Hematopoietic multipotent progenitor cell treated with erythropoietin and hydrocortisone succinate and interleukin-3 and kit ligand, for 17 days (in vitro differentiated cells): ENCODE measurements at regions not wholly inside any gene's neighbourhood (a gene's known extent, or its start where the extent isn't known, plus 50 kb on each side); places are given as distances from the start of the nearest gene placed in this dataset.
A peak's percentile ranks its signal among the peaks of the same experiment; 100 is the strongest.
"Not testable (repeated sequence)": the region's sequence is repeated elsewhere in the genome, so short reads cannot be mapped to it uniquely, and the experiment has no call there.

Experiments used
- DNase-seq: peaks from one replicate; pipeline ENCODE4 v3.0.0-alpha.2; 2015; ENCODE audit warnings: low spot score

DNA sequence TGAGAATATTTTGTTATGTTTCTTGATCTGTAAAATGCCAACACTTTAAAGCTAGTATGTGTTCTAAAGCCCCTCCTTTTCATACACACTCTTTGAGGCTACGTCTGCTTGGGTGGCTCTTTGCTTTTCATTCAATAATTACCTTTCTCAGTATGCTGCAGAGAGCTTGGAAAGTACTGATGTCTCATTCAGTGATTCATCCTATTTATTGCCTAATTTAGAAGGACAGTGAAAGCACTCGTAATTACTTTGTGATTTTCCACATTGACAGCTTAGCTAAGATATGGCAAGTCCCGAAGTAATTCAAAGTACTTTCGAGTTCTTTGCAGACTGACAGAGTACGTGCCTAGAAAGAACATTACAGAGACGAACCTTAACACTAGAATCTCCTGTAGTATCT lies 57.2 kb downstream of the BMP15 start:
- DNase-seq = no peak

DNA sequence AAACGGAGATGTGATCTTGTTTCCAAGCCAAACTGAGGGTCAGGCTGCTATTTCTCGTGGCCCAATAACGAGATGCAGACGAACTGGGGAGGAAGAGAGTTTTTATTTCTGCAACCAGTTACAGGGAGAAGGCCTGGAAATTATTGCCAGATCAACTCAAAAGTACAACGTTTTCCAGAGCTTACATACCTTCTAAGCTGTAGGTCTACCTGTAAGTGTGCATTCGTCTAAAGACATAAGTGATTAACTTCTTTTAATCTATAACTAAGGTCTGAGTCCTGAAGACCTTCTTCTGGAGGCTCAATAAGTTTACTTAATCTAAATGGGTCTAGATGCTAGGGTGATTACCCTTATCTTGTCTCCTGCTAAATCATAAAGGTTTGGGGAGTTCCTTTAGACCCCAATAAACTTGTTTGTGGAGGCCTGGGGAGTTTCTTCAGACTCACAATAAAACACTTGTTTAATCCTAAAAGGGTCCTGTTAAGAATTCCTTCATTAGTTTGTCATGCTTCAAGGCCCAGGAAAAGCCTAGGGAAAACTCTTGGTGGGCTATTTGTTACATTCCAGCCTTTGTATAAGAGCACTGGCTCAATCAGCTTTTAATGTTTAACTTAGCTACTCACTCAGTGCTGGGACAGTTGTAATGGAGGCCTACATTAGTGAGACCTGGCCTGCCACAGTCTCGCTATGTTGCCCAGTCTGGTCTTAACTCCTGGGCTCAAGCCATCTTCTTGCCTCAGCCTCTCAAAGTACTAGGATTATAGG lies 58.5 kb downstream of the BMP15 start:
- not testable (repeated sequence) for DNase-seq

DNA sequence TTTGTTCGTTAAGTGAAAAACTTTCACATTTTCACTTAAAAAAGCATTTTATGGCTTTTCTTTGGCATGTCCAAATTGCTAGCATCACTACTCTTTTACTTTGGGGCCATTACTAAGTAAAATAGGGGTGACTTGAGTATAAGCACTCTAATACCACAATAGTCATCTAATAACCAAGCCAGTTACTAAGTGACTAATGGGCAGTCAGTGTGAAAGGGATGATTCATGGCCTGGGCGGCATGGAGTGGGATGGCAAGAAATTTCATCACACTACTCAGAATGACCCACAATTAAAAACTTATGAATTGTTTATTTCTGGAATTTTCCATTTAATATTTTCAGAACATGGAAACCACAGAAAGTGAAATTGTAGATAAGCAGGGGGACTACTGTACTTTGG lies 60.9 kb downstream of the BMP15 start:
- DNase-seq = no peak

DNA sequence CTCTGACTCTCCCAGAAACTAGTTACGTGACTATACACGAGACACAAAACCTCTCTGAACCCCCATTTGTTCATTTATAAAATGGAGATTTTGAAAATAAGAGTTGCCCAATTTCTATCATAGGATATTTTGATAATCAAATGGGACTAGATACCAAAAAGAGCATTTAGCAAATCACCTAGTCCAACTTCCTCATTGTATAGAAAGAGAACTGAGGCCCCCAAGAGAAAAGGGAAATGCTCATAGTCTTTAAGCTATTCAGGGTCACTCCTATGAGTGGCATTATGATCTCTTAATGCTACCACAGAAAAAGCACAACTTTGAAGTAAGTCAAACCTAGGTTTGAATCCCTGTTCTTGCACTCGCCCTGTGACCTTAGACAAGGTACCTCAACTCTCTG lies 62.7 kb downstream of the BMP15 start:
- no peak for DNase-seq

DNA sequence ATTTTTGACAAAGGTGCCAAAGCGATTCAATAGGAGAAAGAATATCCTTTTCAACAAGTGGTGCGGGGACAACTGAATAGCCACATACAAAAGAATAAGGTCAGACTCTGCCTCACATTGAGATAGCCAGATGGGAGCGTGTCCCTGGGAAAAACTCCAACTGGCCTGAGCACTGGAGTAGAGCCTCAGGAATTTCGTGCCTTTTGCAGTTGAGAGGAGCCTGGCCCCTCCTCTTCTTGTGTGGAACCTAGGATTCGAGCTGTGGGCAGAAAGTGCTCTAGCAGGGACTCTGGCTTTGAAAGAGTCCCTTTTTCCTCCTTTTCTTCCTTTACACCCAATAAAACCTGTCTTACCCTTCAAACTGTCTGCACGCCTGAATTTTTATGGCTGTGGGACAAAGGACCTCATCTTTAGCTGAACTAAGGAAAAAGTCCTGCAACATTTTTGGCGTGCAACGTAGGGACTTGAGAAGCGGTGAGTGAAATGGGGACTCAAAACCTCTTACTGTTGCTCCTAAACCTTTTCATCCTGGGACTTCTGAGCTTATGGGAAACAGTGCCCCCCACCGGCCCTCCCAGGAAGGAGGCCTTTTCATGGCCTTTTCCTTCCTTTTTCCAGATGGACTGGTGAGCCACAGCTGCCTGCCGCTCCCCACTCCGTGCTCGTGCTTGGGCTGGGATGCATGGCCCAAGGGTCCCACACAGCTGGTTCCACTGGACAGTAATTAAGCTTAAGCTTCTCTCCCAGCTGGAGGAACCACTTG lies 68.6 kb downstream of the BMP15 start:
- DNase-seq = no peak

DNA sequence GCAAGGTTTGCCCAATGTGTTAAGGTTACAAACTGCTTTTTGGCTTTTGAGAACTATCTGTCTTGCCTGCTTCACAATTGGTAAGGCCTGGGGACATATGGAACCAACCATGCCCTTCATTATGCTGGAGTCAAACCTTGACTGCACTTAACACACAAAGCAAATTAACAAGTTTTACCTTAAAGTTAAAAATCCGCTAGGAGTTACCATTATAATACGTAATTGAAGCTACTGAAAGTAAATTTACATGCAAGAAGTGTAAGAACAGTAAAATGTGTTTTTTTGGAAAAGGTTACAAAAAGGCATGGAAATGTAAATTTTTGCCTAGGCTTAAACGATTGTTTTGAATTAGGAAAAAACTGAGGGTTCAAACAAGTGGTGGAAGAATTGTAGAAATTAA lies 69.7 kb downstream of the BMP15 start:
- DNase-seq = no peak

DNA sequence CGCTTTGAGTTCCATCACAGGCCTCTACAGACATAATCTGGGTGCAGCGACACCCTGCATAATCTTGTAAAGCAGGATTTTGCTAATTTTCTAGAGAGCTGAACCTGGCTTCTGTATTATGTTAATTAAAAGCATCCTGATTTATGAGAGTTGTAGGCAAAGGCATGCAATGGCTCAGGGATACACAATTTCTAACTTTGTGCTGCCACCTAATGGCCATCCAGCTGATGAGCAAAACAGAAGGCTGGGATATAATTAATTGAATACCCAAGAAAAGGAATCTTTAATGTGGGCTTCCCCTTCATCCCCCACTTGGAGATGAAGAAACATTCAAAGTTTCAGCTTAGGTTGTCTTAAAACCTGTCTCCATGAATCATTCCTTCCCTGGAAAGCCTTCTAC lies 78.1 kb downstream of the BMP15 start:
- no peak for DNase-seq

DNA sequence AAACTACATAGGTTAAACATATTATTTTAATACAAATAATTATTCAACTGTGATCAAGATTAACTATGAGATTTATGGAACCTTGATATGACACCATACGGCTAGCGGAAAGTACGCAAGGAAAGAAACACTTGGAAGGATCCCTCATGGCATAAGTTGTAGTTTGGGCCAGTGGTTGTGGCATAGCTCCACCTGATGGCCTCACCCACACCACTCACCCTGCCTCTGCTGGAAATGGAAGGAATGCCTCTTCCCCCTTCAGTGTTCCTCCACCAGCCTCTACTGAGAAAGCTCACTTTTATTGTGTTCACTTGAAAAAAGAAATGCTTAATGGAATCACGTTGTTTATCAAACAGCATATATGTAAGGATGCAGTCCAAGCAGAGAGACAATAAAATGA lies 86.4 kb downstream of the BMP15 start:
- DNase-seq = no peak

DNA sequence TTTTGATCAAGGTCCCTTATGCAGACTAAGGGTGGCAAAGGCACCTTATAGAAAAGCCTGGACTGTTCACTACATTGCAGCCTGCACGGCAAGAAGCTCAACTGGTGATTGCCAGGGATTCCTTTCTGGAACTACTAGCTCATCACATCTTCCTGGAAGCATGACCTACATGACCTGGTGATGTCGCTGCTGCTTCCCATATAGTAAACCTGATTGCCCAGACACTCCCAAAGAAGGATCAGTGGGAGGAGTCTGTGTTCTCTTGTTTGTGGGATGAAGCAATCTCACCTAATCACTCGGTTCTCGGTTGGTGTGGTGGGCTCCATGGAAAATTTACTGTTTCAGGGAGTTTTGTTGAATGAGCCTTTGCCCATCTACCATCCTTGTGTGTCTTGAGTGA lies 89.8 kb downstream of the BMP15 start:
- DNase-seq = not testable (repeated sequence)

DNA sequence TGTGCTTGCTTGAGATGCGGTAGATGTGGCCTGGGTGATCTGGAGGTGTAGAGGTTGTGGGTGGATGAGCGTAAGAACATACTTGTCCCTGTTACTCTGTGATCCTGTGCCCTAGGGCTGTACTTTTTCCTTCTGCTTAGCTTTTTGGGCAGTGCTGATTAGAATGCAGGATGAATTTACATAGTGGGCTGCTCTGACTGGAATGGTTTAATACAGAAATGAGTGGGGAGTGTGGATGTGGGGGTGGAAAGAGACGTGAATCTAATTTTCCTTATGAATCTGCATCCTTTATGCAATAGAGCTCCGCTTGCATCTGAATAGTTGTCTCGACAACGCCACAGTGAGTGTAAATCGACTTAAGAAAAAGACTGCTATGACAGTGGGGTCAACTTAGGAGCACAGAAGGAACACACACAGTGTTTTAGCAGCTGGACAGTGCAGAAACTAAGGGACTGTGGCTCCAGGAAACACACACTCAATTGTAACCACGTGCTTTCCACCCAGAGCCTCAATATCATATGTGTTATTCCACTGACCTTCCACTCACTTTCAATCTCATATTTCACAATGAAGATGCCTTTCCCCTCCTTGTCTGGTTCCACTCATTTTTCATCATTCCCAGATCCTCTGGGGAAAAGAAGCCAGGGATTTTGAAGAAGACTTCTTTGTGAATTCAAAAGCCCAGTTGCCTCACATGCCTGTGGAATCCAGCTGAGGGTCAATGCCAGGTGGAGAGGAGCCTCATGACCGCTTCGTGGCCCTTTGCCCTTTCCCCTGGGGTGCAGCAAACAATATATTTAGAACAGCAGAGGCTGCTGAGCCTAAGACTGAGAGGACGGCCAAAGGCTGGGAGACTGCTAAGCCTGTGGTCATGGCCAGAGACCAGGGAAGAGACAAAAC lies 91.4 kb downstream of the BMP15 start:
- DNase-seq = not testable (repeated sequence)

DNA sequence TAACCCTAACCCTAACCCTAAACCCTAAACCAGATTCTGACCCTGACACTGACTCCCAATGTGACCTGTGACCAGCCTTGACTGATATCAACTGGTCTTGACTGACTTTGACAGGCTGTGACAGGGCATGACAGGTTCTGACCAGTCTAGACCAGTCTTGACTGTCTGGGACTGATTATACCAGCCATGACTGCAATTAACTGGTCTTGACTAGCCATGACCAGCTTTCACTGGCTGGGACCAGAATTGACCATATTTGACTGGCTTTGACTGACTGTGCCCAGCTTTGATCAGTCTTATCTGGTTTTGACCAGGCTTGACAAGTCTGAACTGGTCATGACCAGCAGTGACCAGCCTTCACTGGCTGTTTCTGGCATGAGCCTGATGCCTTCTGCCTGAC lies 95.5 kb downstream of the BMP15 start:
- DNase-seq = no peak

DNA sequence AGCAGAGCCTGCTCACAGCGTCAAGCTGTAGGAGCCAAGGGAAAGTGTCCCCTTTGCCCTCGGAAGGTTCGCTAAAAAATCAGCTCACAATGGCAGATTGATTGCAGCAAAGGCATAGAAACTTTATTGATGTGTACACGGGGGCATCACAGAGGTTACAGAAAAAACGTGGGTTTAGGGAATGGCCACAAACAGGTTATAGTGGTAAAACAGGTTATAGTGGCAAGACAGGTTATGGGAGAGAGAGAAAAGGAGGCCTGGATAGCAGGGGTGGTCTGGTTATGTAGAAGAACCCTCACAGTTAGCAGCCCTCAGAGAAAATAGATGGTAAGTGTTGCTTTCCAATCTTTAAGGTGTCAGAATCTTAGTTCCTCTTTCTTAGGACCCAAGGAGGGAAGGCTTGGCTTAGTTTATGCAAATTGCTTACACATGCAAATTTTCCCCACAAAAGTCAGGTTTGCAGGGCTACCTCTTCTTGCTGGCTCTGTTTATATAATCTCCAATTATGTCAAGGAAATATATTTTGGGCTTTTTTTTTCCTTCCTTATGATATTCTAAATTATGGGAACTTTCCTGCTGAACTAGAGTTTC lies 113.7 kb downstream of the BMP15 start:
- DNase-seq = no peak

DNA sequence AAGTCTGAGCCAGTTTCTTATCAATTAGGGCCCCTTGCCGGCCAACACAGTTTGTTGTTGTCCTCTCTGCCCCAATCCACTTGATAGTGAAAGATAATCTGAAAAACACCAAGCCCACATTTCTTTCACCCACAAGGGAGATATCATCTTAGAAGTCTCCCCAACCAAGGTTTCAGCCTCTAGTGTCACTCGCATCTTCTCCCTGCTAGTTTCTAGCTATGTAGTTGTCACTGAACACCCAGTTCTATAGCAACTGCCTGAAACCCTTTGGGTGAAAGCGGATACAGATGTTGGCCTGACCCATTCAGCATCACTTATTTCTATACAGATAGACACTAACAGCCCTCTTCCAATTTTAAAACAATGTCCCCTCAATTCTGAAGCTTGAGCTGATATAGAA lies 116.3 kb downstream of the BMP15 start:
- DNase-seq = no peak

DNA sequence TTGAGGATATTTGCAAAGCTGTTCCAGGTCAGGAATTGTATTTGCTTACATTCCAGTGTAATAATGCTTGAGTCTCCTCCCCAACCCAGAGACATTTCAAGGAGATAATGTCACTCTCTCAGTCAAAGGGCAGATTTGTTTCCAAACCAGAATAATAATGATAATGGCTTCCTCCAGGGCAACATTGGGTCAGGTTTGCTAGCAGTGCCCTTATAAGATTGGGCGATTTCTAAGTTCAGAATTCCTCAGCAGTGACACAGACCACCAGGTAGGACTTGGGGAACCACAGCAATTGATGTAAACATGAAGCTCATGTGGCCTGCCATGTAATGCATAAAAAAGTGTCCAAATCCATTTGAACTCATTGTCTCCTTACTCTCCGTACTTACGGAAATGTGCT lies 125.2 kb downstream of the BMP15 start:
- no peak for DNase-seq

DNA sequence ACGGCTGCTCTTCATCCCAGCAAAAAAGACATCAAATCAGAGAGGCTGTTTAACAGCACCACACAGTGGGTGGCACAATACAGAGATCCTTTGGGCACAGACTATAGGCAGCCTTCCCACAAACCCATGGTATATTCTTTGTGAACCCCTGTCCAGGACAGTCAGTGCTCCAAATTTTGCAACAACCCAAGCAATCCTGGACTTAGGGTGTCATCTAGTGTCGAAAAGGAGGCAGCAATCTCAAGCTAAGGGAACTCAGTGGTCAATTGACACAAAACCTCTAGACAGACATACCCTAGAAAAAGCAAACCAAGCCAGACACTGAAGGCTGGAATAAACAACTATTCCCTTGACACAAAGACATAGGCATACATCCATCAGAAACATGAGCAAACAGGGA lies 137.4 kb downstream of the BMP15 start:
- DNase-seq = no peak

DNA sequence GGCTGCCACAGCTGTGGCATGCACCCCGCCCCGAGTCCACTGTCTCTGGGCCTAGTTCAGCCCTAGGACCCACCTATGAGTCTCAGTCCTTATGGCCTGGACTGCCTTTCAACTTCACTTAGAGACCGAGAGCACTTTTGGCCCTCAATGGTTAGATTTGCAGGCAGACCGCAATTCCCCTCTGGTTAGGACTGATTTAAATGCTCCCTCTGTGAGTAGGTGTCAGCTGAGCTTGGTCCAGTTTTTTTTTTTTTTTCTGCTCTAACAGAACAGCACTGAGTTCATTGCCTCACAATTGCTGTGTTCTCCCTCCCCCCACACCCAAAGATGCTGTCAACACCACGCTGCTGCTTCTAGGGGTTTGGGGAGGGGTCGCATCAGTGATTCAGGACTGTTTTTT lies 143.2 kb downstream of the BMP15 start:
- no peak for DNase-seq

DNA sequence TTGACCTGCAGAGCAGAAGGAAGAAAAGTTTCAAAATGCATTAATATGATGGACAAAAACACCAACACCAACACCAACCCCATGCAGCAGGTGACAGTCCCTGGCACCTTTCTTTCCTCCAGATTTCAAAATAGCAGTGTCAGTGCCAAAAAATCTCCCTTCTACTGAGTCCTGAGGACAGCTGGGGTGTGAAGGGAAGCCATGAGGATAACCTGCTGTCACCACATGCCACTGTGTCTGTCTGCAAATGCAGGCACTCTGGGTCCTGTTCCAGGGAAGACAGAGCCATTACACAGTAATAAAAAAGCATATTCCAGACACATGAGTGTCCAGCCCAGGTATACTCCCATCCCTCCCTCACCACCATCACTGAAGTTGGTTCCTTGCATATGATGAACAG lies 187.5 kb downstream of the BMP15 start:
- no peak for DNase-seq

DNA sequence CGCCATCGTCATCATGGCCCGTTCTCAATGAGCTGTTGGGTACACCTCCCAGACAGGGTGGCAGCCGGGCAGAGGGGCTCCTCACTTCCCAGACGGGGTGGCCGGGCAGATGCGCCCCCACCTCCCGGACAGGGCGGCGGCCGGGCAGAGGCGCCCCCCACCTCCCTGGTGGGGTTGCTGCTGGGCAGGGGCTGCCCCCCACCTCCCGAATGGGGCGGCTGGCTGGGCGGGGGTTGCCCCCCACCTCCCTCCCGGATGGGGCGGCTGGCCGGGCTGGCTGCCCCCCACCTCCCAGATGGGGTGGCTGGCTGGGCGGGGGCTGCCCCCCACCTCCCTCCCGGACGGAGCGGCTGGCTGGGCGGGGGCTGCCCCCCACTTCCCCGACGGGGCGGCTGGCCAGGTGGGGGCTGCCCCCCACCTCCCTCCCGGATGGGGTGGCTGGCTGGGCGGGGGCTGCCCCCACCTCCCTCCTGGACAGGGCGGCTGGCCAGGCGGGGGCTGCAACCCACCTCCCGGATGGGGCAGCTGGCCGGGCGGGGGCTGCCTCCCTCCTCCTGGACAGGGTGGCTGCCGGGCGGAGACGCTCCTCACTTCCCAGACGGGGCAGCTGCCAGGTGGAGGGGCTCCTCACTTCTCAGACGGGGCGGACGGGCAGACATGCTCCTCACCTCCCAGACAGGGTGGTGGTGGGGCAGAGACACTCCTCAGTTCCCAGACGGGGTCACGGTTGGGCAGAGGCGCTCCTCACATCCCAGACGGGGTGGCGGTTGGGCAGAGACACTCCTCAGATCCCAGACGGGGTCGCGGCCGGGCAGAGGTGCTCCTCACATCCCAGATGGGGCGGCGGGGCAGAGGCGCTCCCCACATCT lies 208.8 kb downstream of the BMP15 start:
- DNase-seq = not testable (repeated sequence)

DNA sequence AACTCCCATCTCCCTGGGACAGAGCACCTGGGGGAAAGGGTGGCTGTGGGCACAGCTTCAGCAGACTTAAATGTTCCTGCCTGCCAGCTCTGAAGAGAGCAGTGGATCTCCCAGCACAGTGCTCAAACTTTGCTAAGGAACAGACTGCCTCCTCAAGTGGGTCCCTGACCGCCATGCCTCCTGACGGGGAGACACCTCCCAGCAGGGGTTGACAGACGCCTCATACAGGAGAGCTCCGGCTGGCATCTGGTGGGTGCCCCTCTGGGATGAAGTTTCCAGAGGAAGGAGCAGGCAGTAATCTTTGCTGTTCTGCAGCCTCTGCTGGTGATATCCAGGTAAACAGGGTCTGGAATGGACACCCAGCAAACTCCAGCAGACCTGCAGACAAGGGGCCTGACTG lies 206.9 kb upstream of the NUDT10 start:
- not testable (repeated sequence) for DNase-seq

DNA sequence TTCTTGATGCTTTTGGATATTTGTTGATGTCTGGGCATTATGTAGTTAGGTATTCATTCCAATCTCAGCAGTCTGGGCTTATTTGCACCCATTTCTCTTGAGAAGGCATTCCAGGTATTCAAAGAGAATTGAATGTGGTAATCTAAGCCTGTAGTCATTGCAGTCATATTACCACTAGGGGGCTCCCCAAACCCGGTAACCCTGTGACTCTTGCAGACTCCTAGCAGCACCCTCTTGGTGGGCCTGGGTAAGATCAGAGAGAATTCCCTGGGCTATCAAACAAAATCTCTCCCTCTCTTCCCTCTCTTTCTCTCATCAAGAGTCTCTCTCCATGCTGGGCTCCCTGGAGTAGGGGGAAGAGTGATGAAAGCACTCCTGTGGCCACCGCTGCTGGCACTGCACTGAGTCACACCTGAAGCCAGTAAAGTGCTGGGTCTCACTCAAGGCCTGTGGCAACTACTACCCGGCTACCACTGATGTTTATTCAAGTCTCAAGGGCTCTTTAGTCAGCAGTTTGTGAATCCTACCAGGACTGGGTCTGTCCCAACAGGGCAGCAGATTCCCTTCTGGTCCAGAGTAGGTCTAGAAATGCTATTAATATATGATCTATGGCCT lies 187.7 kb upstream of the NUDT10 start:
- DNase-seq = peak; percentile 7

DNA sequence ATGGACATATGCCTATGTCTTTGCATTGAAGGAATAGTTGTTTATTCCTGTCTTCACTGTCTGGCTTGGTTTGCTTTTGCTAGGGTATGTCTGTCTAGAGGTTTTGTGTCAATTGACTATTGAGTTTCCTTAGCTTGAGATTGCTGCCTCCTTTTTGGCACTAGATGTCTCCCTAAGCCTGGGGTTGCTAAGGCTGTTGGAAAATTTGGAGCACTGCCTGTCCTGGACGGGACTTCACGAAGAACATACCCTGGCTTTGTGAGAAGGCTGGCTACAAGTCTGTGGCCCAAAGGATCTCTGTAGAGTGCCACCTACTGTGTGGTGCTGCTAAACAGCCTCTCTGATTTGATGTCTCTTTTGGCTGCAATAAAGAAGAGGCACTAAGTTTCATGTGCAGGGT lies 183.8 kb upstream of the NUDT10 start:
- DNase-seq = no peak
